WTC11 (cell line): ENCODE measurements at regions not wholly inside any gene's neighbourhood (a gene's known extent, or its start where the extent isn't known, plus 50 kb on each side); places are given as distances from the start of the nearest gene placed in this dataset.

Source experiments
- ATAC-seq: fragments of 200-7000 bp; cut with Tn5 transposase; 2 replicates; pipeline ENCODE4 v1.10.0; 2021; ENCODE audit warnings: mild to moderate bottlenecking, moderate library complexity
- CTCF ChIA-PET: fragments of 300-600 bp; sonication (Branson Sonifier 250); formaldehyde crosslinking; loops from one replicate; lab custom pipeline; 2021; ENCODE audit warnings: antibody characterized with exemption; lab: Charles Lee
- POLR2A ChIA-PET: fragments of 350-600 bp; sonication (Branson Sonifier 250); formaldehyde crosslinking; loops from one replicate; lab custom pipeline; 2021; ENCODE audit warnings: antibody characterized with exemption; lab: Charles Lee
- DNase-seq: peaks from one replicate; pipeline ENCODE4 v3.0.0; 2021; ENCODE audit warnings: low spot score
- H3K27ac Mint-ChIP-seq: 2 replicates; pipeline ENCODE4 v1.8.0; 2021; ENCODE audit warnings: mixed read lengths
- H3K27me3 Mint-ChIP-seq: 2 replicates; pipeline ENCODE4 v1.8.0; 2021; ENCODE audit warnings: low read depth, mild to moderate bottlenecking, moderate library complexity, mixed read lengths
- H3K36me3 Mint-ChIP-seq: 2 replicates; pipeline ENCODE4 v1.8.0; 2021; ENCODE audit warnings: mixed read lengths
- H3K4me1 Mint-ChIP-seq: 2 replicates; pipeline ENCODE4 v1.8.0; 2022; ENCODE audit warnings: mixed read lengths
- H3K4me3 Mint-ChIP-seq: 2 replicates; pipeline ENCODE4 v1.8.0; 2021; ENCODE audit warnings: mild to moderate bottlenecking, moderate library complexity, mixed read lengths
- H3K9me3 Mint-ChIP-seq: 2 replicates; pipeline ENCODE4 v1.8.0; 2021; ENCODE audit warnings: mixed read lengths
- AFF4 ChIP-seq: sonication (generic); formaldehyde crosslinking; IDR thresholded peaks from 2 replicates; pipeline ENCODE4 v1.8.1; 2023; ENCODE audit warnings: mild to moderate bottlenecking, missing genetic modification reagents, borderline replicate concordance
- ATF6 ChIP-seq: sonication (generic); formaldehyde crosslinking; IDR thresholded peaks from 2 replicates; pipeline ENCODE4 v1.8.1; 2023; ENCODE audit warnings: mild to moderate bottlenecking, missing genetic modification reagents
- CREM ChIP-seq: sonication (generic); formaldehyde crosslinking; IDR thresholded peaks from 2 replicates; pipeline ENCODE4 v1.8.1; 2022; ENCODE audit warnings: mild to moderate bottlenecking, missing genetic modification reagents, moderate library complexity
- EMX1 ChIP-seq: fragments of 250-450 bp; sonication (Bioruptor Pico); IDR thresholded peaks from 2 replicates; pipeline ENCODE4 v1.8.0; 2021; ENCODE audit warnings: mild to moderate bottlenecking
- ETV6 ChIP-seq: sonication (generic); formaldehyde crosslinking; IDR thresholded peaks from 2 replicates; pipeline ENCODE4 v1.8.1; 2022; ENCODE audit warnings: mild to moderate bottlenecking, missing genetic modification reagents
- FOXP4 ChIP-seq: sonication (generic); formaldehyde crosslinking; IDR thresholded peaks from 2 replicates; pipeline ENCODE4 v1.8.0; 2022; ENCODE audit warnings: mild to moderate bottlenecking, missing genetic modification reagents
- HMGXB4 ChIP-seq: sonication (generic); formaldehyde crosslinking; IDR thresholded peaks from 2 replicates; pipeline ENCODE4 v1.8.1; 2023; ENCODE audit warnings: mild to moderate bottlenecking, moderate library complexity, missing genetic modification reagents
- MYBL2 ChIP-seq: sonication (generic); formaldehyde crosslinking; IDR thresholded peaks from 2 replicates; pipeline ENCODE4 v1.8.1; 2023; ENCODE audit warnings: mild to moderate bottlenecking, moderate library complexity, missing genetic modification reagents
- NFYB ChIP-seq: sonication (generic); formaldehyde crosslinking; conservative IDR thresholded peaks from 2 replicates; pipeline ENCODE4 v1.8.0; 2022; ENCODE audit warnings: low read depth, missing genetic modification reagents
- NR1H2 ChIP-seq: sonication (generic); formaldehyde crosslinking; IDR thresholded peaks from 2 replicates; pipeline ENCODE4 v1.9.0; 2021; ENCODE audit warnings: mild to moderate bottlenecking, moderate library complexity, missing genetic modification reagents
- SMAD3 ChIP-seq: sonication (generic); formaldehyde crosslinking; IDR thresholded peaks from 2 replicates; pipeline ENCODE4 v1.8.0; 2022; ENCODE audit warnings: missing genetic modification reagents, mild to moderate bottlenecking, borderline replicate concordance
- TEAD4 ChIP-seq: sonication (generic); formaldehyde crosslinking; IDR thresholded peaks from 2 replicates; pipeline ENCODE4 v1.8.0; 2022; ENCODE audit warnings: mild to moderate bottlenecking, missing genetic modification reagents
- USF2 ChIP-seq: sonication (generic); formaldehyde crosslinking; IDR thresholded peaks from 2 replicates; pipeline ENCODE4 v1.8.1; 2023; ENCODE audit warnings: mild to moderate bottlenecking, missing genetic modification reagents, moderate library complexity
- ZNF396 ChIP-seq: fragments of 250-450 bp; sonication (Bioruptor Pico); IDR thresholded peaks from 2 replicates; pipeline ENCODE4 v1.8.0; 2021; ENCODE audit warnings: mild to moderate bottlenecking, moderate library complexity, borderline replicate concordance
- ZNF423 ChIP-seq: fragments of 250-450 bp; sonication (Bioruptor Pico); IDR thresholded peaks from 2 replicates; pipeline ENCODE4 v2.1.2; 2022; ENCODE audit warnings: mild to moderate bottlenecking, moderate library complexity

- no peak for TF ChIP-seq ATF6 (CRISPR knock-in tag)
- TF ChIP-seq SMAD3 (CRISPR knock-in tag): no peak
- no peak for TF ChIP-seq ZNF423 (CRISPR knock-in tag)
- no peaks in the 10 kb centered on the region; the same call in 1 of the 2 replicates for H3K27me3 Mint-ChIP-seq
- no peak for ATAC-seq
- H3K9me3 Mint-ChIP-seq: peaks cover 33% of the 10 kb centered on the region
- CTCF ChIA-PET: no interaction called here
- no peaks in the 10 kb centered on the region; the same call in 1 of the 2 replicates for H3K4me1 Mint-ChIP-seq
- POLR2A ChIA-PET: no interaction called here
- H3K36me3 Mint-ChIP-seq: peaks cover 19% of the 10 kb centered on the region
- DNase-seq: no peak
- no peak overlapping the region for H3K27ac Mint-ChIP-seq
- H3K4me3 Mint-ChIP-seq: no peak overlapping the region
Measured at GRCh38 chr14:54038724-54039123, 82.1 kb upstream of the BMP4 start.

GRCh38 chr14:54039311-54039710 is 82.7 kb upstream of the BMP4 start:
- Mint-ChIP-seq H3K27me3 (no peaks in the 10 kb centered on the region; the same call in 1 of the 2 replicates), H3K27ac (no peak overlapping the region), H3K4me1 (peaks cover 5% of the 10 kb centered on the region; the same call in 1 of the 2 replicates), H3K4me3 (no peak overlapping the region), H3K36me3 (peaks cover 14% of the 10 kb centered on the region), H3K9me3 (peaks cover 27% of the 10 kb centered on the region)
- ChIA-PET POLR2A (no interaction called here), CTCF (no interaction called here)
- DNase-seq (no peak), ATAC-seq (no peak)
- TF ChIP-seq NR1H2 (CRISPR knock-in tag) (no peak), FOXP4 (CRISPR knock-in tag) (no peak), USF2 (no peak), TEAD4 (CRISPR knock-in tag) (no peak), AFF4 (CRISPR knock-in tag) (no peak), MYBL2 (no peak), NFYB (no peak)

- ChIA-PET CTCF (no interaction called here), POLR2A (no interaction called here)
- peaks cover 8% of the 10 kb centered on the region for H3K4me1 Mint-ChIP-seq
Measured at GRCh38 chr14:54040846-54041245, 84.2 kb upstream of the BMP4 start.

GRCh38 chr14:54046250-54046649 is 89.6 kb upstream of the BMP4 start:
- ChIA-PET CTCF (no interaction called here), POLR2A (no interaction called here)
- DNase-seq (no peak), ATAC-seq (no peak)
- Mint-ChIP-seq H3K27ac (no peak overlapping the region), H3K36me3 (no peaks in the 10 kb centered on the region), H3K4me3 (no peak overlapping the region), H3K9me3 (no peaks in the 10 kb centered on the region), H3K4me1 (peaks cover 8% of the 10 kb centered on the region), H3K27me3 (no peaks in the 10 kb centered on the region)
- TF ChIP-seq HMGXB4 (CRISPR knock-in tag): no peak
- TF ChIP-seq ZNF396 (CRISPR knock-in tag): no peak
- TF ChIP-seq EMX1: no peak
- no peak for TF ChIP-seq CREM (CRISPR knock-in tag)
- TF ChIP-seq AFF4 (CRISPR knock-in tag): no peak

More at GRCh38 chr14:54040846-54041245, 84.2 kb upstream of the BMP4 start:
- H3K27me3 Mint-ChIP-seq: no peaks in the 10 kb centered on the region
- DNase-seq: no peak
- TF ChIP-seq ETV6: no peak
- TF ChIP-seq, all 79 proteins: peak for 0
- Mint-ChIP-seq H3K27ac (no peak overlapping the region), H3K4me3 (no peak overlapping the region), H3K9me3 (peaks cover 11% of the 10 kb centered on the region; the same call in 1 of the 2 replicates), H3K36me3 (no peaks in the 10 kb centered on the region)
- ATAC-seq: no peak
